Gastrocnemius medialis (tissue), 4 donors: ENCODE measurements at regions not wholly inside any gene's neighbourhood (a gene's known extent, or its start where the extent isn't known, plus 50 kb on each side); places are given as distances from the start of the nearest gene placed in this dataset.

Experiments
- POLR2A ChIP-seq, 2 donors: fragments of 450-650 bp; IDR thresholded peaks; one replicate each; pipeline ENCODE4 v1.6.1; 2017; ENCODE audit warnings: antibody characterized with exemption in 2 of 2, mild to moderate bottlenecking in 2 of 2, moderate library complexity in 2 of 2
- TF ChIP-seq, protein P1 (sequence below), 5 experiments: fragments of 450-650 bp in 3 of 5; fragments of 200-600 bp in 2 of 5; sonication (generic) in 2 of 5; IDR thresholded peaks in 4 of 5; conservative IDR thresholded peaks in 1 of 5; 1 replicate in 4 of 5; 2 replicates in 1 of 5; pipeline ENCODE4 v1.5.1; 2016 to 2019; ENCODE audit warnings: antibody characterized with exemption in 5 of 5, mild to moderate bottlenecking in 3 of 5, moderate library complexity in 3 of 5

DNA sequence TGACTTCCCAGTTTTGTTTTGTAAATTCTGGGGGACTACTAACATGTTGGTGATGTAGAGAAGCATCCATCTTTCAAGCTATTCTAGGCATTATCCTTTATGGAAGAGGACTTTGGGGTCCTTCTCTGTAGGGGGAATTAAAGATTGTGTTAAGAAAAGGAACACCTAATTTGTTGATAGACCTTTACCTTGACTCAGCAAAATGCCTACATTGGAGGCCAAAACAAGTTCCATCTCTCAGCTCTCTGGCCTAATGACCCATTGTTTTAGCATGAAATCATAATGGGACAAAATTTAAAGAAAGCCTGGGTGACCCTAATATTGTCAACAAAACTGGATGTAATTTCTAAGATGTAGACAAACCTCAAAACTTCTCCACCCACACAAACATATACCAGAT, 465.3 kb upstream of the SOX9 start:
- TF ChIP-seq, protein P1, sequence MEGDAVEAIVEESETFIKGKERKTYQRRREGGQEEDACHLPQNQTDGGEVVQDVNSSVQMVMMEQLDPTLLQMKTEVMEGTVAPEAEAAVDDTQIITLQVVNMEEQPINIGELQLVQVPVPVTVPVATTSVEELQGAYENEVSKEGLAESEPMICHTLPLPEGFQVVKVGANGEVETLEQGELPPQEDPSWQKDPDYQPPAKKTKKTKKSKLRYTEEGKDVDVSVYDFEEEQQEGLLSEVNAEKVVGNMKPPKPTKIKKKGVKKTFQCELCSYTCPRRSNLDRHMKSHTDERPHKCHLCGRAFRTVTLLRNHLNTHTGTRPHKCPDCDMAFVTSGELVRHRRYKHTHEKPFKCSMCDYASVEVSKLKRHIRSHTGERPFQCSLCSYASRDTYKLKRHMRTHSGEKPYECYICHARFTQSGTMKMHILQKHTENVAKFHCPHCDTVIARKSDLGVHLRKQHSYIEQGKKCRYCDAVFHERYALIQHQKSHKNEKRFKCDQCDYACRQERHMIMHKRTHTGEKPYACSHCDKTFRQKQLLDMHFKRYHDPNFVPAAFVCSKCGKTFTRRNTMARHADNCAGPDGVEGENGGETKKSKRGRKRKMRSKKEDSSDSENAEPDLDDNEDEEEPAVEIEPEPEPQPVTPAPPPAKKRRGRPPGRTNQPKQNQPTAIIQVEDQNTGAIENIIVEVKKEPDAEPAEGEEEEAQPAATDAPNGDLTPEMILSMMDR (IDR thresholded peaks at IDR 0.05 in 4 of 5, conservative IDR thresholded peaks at IDR 0.05 in 1 of 5): no peak
- no peak for TF ChIP-seq POLR2A (IDR thresholded peaks at IDR 0.05)
